Esophagus muscularis mucosa (tissue), 4 donors: ENCODE measurements at regions not wholly inside any gene's neighbourhood (a gene's known extent, or its start where the extent isn't known, plus 50 kb on each side); places are given as distances from the start of the nearest gene placed in this dataset.

Experiments used
- DNase-seq: peaks from one replicate; pipeline ENCODE4 v3.0.0-alpha.2; 2017; ENCODE audit errors: extremely low spot score
- H3K27ac ChIP-seq, 4 donors: fragments of 200-600 bp; sonication (generic); replicated peaks in 1 of 4; 1 replicate in 3 of 4; 2 replicates in 1 of 4; pipeline ENCODE4 v1.5.1; 2016 to 2019; ENCODE audit warnings: mild to moderate bottlenecking in 1 of 4
- H3K27me3 ChIP-seq, 4 donors: fragments of 200-600 bp; sonication (generic); one replicate each; pipeline versions ENCODE4 v1.5.1 to v1.6.0; 2016 to 2019
- H3K36me3 ChIP-seq, 4 donors: fragments of 200-600 bp; sonication (generic); one replicate each; pipeline ENCODE4 v1.5.1; 2016 to 2019
- H3K4me1 ChIP-seq, 4 donors: fragments of 200-600 bp; sonication (generic); one replicate each; pipeline ENCODE4 v1.5.1; 2016 to 2019
- H3K4me3 ChIP-seq, 4 donors: fragments of 200-600 bp; sonication (generic); 1 replicate in 2 of 4; 2 replicates in 2 of 4; pipeline ENCODE4 v1.5.1; 2016 to 2019; ENCODE audit warnings: mild to moderate bottlenecking in 4 of 4, moderate library complexity in 1 of 4
- H3K9me3 ChIP-seq, 4 donors: fragments of 200-600 bp; sonication (generic); 1 replicate in 3 of 4; 2 replicates in 1 of 4; pipeline ENCODE4 v1.5.1; 2016 to 2019
- EP300 ChIP-seq: sonication (generic); formaldehyde crosslinking; IDR thresholded peaks from one replicate; pipeline ENCODE4 v1.6.1; 2017; ENCODE audit warnings: antibody characterized with exemption
- POLR2A ChIP-seq: fragments of 450-650 bp; IDR thresholded peaks from one replicate; pipeline ENCODE4 v1.6.1; 2017; ENCODE audit warnings: antibody characterized with exemption, moderate library complexity, mild to moderate bottlenecking, low read depth
- POLR2AphosphoS5 ChIP-seq, 2 donors: sonication (generic); formaldehyde crosslinking; IDR thresholded peaks; one replicate each; pipeline ENCODE4 v1.6.1; 2017; ENCODE audit warnings: antibody characterized with exemption in 2 of 2
- WGBS: methylation state at CpG from one replicate; pipeline ENCODE4 v1.1.5; 2018; 5-methylcytosine and 5-hydroxymethylcytosine counted together
- intact Hi-C: fragments of 100-400 bp; cut with DNase I; formaldehyde crosslinking; loops from one replicate; pipeline ENCODE4 v1.15.1; 2023
- TF ChIP-seq, protein P1 (sequence below), 3 experiments: fragments of 200-600 bp in 2 of 3; fragments of 450-650 bp in 1 of 3; sonication (generic) in 2 of 3; IDR thresholded peaks; one replicate each; pipeline ENCODE4 v1.5.1; 2017 to 2019; ENCODE audit warnings: antibody characterized with exemption in 3 of 3, mild to moderate bottlenecking in 2 of 3, moderate library complexity in 1 of 3

DNA sequence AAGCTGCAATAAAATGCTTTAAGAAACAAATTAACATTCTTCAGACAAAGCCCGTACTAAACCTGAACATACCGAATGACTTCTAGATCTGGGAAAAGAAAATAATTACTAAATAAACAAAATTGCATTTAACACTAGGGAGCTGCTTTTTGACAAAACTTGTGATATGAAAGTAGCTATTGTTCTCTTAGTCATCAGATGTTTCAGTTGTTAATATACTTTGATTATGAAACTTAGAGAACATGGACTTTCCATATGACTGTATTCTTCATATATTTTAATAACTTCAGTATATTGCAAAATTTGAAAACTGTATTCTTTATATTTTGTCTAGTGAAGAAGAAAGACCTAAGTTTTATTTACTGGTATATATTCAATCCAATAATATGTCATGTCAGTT lies 1262.1 kb downstream of the NCAM2 start:
- Histone ChIP-seq H3K4me3 (no peak overlapping the region), H3K36me3 (no peaks in the 10 kb centered on the region), H3K27ac (no peak overlapping the region), H3K9me3 (no peaks in the 10 kb centered on the region), H3K4me1 (no peaks in the 10 kb centered on the region), H3K27me3 (no peaks in the 10 kb centered on the region)
- intact Hi-C loops: no loop called here
- no peak for TF ChIP-seq POLR2AphosphoS5 (IDR thresholded peaks at IDR 0.05)
- TF ChIP-seq POLR2A: no peak
- TF ChIP-seq, protein P1, sequence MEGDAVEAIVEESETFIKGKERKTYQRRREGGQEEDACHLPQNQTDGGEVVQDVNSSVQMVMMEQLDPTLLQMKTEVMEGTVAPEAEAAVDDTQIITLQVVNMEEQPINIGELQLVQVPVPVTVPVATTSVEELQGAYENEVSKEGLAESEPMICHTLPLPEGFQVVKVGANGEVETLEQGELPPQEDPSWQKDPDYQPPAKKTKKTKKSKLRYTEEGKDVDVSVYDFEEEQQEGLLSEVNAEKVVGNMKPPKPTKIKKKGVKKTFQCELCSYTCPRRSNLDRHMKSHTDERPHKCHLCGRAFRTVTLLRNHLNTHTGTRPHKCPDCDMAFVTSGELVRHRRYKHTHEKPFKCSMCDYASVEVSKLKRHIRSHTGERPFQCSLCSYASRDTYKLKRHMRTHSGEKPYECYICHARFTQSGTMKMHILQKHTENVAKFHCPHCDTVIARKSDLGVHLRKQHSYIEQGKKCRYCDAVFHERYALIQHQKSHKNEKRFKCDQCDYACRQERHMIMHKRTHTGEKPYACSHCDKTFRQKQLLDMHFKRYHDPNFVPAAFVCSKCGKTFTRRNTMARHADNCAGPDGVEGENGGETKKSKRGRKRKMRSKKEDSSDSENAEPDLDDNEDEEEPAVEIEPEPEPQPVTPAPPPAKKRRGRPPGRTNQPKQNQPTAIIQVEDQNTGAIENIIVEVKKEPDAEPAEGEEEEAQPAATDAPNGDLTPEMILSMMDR (IDR thresholded peaks at IDR 0.05): no peak
- 98% methylated on average over 2 of the region's 2 CpGs for WGBS
- no peak for DNase-seq

DNA sequence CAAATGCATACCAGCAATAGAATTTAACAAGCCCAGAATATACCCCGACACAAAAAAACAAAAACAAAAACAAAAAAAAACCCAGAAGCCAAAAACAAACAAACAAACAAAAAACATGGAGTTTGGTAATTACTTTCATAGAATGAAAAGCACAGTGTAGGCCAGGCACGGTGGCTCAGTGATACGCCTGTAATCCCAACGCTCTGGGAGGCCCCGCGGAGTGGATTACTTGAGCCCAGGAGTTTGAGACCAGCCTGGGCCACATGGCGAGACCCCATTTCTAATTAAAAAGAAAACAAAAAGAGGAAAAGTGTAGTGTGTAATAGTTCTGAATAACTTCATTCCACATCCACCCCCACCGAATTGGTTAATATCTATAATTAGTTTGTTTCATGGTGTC lies 1265.7 kb downstream of the NCAM2 start:
- Histone ChIP-seq H3K27me3 (no peaks in the 10 kb centered on the region), H3K9me3 (no peaks in the 10 kb centered on the region), H3K4me3 (no peak overlapping the region), H3K27ac (no peak overlapping the region), H3K36me3 (no peaks in the 10 kb centered on the region), H3K4me1 (no peaks in the 10 kb centered on the region)
- WGBS: 95% methylated on average over 8 of the region's 8 CpGs
- TF ChIP-seq POLR2A: no peak
- no peak for TF ChIP-seq EP300
- TF ChIP-seq POLR2AphosphoS5 (IDR thresholded peaks at IDR 0.05): no peak
- TF ChIP-seq, protein P1 (IDR thresholded peaks at IDR 0.05): no peak
- no peak for DNase-seq
- intact Hi-C loops: no loop called here

DNA sequence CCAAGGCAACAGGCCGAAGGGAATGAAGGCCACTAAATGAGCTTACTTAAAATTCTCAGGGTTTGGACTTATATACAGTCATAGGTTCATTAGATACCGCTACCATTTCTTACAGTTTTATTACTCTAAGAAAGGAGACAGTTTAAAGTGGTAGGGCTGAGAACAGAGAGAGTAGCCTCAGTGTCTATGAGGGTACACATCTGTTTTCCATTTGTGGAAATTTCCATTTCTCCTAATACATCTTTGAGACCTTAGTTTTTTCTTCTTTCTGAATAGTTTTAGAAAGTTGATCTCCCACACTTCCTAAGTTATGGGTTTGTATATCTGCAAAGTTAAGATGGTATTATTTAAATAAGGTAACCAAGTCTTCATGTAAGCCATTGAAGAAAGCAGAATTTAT lies 1279.1 kb downstream of the NCAM2 start:
- intact Hi-C loops: no loop called here

DNA sequence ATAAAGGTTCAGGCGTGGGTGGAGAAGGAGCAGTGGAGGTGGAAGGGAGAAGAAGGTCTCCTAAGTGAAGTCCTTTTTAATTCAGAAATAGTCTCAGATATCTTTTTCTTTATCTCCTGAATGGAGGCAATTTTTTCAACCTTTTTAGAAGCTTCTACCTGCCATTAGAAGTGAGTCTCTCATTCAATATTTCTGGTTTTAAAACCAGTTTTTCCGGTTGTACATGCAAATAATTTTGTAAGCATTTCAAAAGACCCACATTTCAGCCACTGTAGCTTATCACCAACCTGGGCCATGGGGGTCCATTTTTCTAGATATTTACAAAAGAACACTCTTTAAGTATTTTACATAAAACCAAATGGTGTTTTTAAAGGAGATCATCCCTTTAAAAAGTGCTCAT lies 1280.2 kb downstream of the NCAM2 start:
- no peaks in the 10 kb centered on the region for H3K4me1 ChIP-seq
- intact Hi-C loops: no loop called here
- no peak overlapping the region for H3K4me3 ChIP-seq
- H3K27ac ChIP-seq: no peak overlapping the region
- H3K9me3 ChIP-seq: no peaks in the 10 kb centered on the region
- WGBS: 87% methylated on average over 2 of the region's 2 CpGs
- TF ChIP-seq, protein P1 (IDR thresholded peaks at IDR 0.05): no peak
- TF ChIP-seq EP300 (no peak), POLR2AphosphoS5 (IDR thresholded peaks at IDR 0.05) (no peak), POLR2A (no peak)
- no peaks in the 10 kb centered on the region for H3K36me3 ChIP-seq
- H3K27me3 ChIP-seq: no peaks in the 10 kb centered on the region
- no peak for DNase-seq

More for the DNA sequence above, 1279.1 kb downstream of the NCAM2 start:
- H3K9me3 ChIP-seq: no peaks in the 10 kb centered on the region
- TF ChIP-seq POLR2A (no peak), POLR2AphosphoS5 (IDR thresholded peaks at IDR 0.05) (no peak), EP300 (no peak)
- TF ChIP-seq, protein P1 (IDR thresholded peaks at IDR 0.05): no peak
- no peaks in the 10 kb centered on the region for H3K27me3 ChIP-seq
- H3K27ac ChIP-seq: no peak overlapping the region
- WGBS: 78% methylated on average over 2 of the region's 2 CpGs
- no peaks in the 10 kb centered on the region for H3K36me3 ChIP-seq
- no peak overlapping the region for H3K4me3 ChIP-seq
- H3K4me1 ChIP-seq: no peaks in the 10 kb centered on the region
- DNase-seq: no peak

DNA sequence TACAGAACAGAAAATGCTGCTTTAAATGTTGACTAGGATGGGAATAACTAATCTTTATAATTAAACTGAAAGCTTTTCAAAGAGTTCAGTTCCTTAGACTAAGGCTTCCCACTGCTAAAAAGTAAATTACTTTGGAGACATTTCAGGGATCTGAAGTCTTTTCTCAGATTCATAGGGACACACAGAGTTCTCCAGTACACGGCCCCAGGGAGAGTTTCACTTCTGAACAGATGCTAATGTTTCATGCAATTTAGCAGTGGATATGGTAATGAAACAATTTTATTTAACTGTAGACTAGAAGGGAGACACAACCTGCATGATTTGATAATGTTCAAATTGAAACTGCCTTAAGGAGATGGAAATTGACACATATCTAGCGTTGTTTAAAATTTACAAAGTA lies 1282.6 kb downstream of the NCAM2 start:
- DNase-seq: no peak
- no peak for TF ChIP-seq POLR2AphosphoS5 (IDR thresholded peaks at IDR 0.05)
- no peak for TF ChIP-seq POLR2A
- TF ChIP-seq EP300: no peak
- TF ChIP-seq, protein P1 (IDR thresholded peaks at IDR 0.05): no peak
- Histone ChIP-seq H3K27ac (no peak overlapping the region), H3K9me3 (no peaks in the 10 kb centered on the region), H3K36me3 (no peaks in the 10 kb centered on the region), H3K4me3 (no peak overlapping the region), H3K4me1 (no peaks in the 10 kb centered on the region), H3K27me3 (no peaks in the 10 kb centered on the region)
- intact Hi-C loops: no loop called here
- 88% methylated on average over 2 of the region's 2 CpGs for WGBS
